ENCODE measurements at regions not wholly inside any gene's neighbourhood (a gene's known extent, or its start where the extent isn't known, plus 50 kb on each side); places are given as distances from the start of the nearest gene placed in this dataset.

GRCh38 chr2:239690651-239691631 is 290.1 kb upstream of the HDAC4 start:
- no peak overlapping the region for H3K4me3 Mint-ChIP-seq
- H3K4me1 Mint-ChIP-seq = peaks cover 32% of the 10 kb centered on the region
- peak overlapping the region in 2 of 3 experiments; percentile 19 to 21 for H3K27ac Mint-ChIP-seq
- no peak for TF ChIP-seq CTCF (IDR thresholded peaks at IDR 0.05; ENCODE audit: unreplicated experiment in 3 of 3)
- peaks cover 26% of the 10 kb centered on the region for H3K27me3 Mint-ChIP-seq (ENCODE audit: low read depth)
- H3K9me3 Mint-ChIP-seq = no peaks in the 10 kb centered on the region
- no peaks in the 10 kb centered on the region for H3K36me3 Mint-ChIP-seq (ENCODE audit: low read depth)

DNA sequence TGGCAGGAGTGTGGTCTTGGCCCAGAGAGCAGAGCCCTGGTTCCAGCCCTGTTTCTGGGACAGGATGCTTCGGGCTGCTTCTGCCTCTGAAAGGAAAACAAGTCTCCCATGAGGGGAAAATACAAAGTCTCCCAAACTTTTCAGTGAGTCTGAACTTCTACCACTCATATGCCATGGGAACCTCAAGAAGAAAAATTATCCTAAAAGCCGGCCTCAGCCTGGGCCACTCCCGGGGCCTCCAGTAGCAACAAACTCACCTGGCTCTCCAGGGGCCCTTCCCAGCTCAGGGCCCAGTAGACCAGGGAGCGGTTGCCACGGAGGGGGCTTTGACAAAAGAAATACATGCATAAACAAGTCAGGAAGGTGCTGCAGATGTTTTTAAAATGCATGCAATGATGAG is 289.2 kb upstream of the HDAC4 start:
- H3K36me3 Mint-ChIP-seq (ENCODE audit: low read depth) = no peaks in the 10 kb centered on the region
- no peaks in the 10 kb centered on the region for H3K9me3 Mint-ChIP-seq
- no peak overlapping the region for H3K4me3 Mint-ChIP-seq
- H3K27ac Mint-ChIP-seq = no peak overlapping the region
- peaks cover 32% of the 10 kb centered on the region for H3K4me1 Mint-ChIP-seq
- H3K27me3 Mint-ChIP-seq (ENCODE audit: low read depth) = peaks cover 21% of the 10 kb centered on the region
- TF ChIP-seq CTCF (IDR thresholded peaks at IDR 0.05; ENCODE audit: unreplicated experiment in 3 of 3) = no peak

DNA sequence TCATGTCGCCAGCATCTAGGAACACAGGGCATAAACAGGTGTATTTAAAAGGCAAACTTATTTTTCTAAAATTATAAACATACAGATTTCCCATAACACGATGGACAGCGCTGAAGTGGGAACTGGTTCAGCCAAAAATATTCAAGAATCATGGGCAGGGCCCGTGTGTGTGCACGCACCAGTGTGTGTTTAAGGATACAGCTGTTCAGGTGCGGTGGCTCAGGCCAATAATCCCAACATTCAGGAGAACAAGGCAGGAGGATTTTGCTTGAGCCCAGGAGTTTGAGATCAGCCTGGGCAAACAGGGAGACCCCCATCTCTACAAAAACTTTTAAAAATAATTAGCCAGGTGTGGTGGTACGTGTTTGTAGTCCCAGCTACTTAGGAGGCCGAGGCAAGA is 288.6 kb upstream of the HDAC4 start:
- no peak overlapping the region for H3K27ac Mint-ChIP-seq
- H3K36me3 Mint-ChIP-seq (ENCODE audit: low read depth) = no peaks in the 10 kb centered on the region
- H3K4me3 Mint-ChIP-seq = no peak overlapping the region
- peaks cover under 1% of the 10 kb centered on the region for H3K9me3 Mint-ChIP-seq
- no peak for TF ChIP-seq CTCF (IDR thresholded peaks at IDR 0.05; ENCODE audit: unreplicated experiment in 3 of 3)
- H3K4me1 Mint-ChIP-seq = peaks cover 32% of the 10 kb centered on the region
- H3K27me3 Mint-ChIP-seq (ENCODE audit: low read depth) = peaks cover 22% of the 10 kb centered on the region

DNA sequence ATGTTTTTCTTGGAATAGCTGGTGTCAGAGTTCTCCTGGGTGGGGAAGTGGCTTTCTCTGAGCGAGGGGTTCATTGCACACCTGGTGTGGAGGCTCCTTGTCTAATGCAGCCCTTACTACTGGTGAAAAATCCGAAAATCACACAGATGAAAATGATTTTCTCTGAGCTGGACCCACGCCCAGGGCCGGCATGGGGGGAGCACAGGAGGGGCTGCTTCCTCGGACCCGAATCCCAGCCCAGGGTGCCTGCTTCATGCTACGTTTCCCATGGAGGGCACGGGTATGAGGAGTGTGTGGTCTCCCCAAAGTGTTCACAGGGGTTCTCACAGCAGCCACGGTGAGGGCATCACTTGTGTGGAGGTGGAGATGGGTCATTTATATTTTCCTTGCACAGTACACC is 288.0 kb upstream of the HDAC4 start:
- Mint-ChIP-seq H3K36me3 (ENCODE audit: low read depth) (no peaks in the 10 kb centered on the region), H3K9me3 (peaks cover 5% of the 10 kb centered on the region), H3K27ac (peak overlapping the region in 2 of 3 experiments; percentile 45 to 47), H3K27me3 (ENCODE audit: low read depth) (peaks cover 25% of the 10 kb centered on the region), H3K4me1 (peaks cover 32% of the 10 kb centered on the region), H3K4me3 (no peak overlapping the region)
- TF ChIP-seq CTCF (IDR thresholded peaks at IDR 0.05; ENCODE audit: unreplicated experiment in 3 of 3) = no peak

DNA sequence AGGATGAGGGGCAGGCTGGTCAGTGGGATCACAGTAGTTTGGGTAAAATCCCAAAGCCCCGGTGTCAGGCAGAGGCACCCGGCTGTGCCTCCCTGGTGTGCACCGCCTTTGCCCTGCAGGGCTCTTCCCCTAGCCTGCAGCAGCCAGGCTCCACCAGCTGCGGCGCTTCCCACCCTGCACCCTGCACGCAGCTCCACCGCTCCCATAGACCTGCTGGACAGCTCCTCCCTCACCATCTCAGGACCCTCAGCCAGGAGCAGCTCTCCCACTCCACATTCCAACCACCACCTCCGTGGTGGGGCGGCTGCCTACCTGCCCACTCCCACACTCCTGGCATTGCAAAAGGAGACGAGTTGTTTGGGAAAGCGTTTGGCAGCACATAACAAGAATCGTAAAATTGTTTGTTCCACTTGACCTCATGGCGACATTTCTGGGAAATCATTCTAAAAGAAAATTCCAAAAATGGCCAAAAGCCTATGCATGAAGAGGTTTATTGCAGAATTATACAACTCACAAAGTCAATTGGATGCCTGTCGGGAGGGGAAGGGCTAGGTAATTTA is 287.4 kb upstream of the HDAC4 start:
- Mint-ChIP-seq H3K27ac (peak overlapping the region in 2 of 3 experiments; percentile 45 to 47), H3K36me3 (ENCODE audit: low read depth) (no peaks in the 10 kb centered on the region), H3K4me3 (no peak overlapping the region), H3K4me1 (peaks cover 32% of the 10 kb centered on the region), H3K27me3 (ENCODE audit: low read depth) (peaks cover 24% of the 10 kb centered on the region), H3K9me3 (peaks cover 6% of the 10 kb centered on the region)
- TF ChIP-seq CTCF (IDR thresholded peaks at IDR 0.05; ENCODE audit: unreplicated experiment in 3 of 3) = peak in 1 of 3 experiments; percentile 25

Measured in nephron (organoid).